Kidney capillary endothelial cell (primary cell): ENCODE measurements at regions not wholly inside any gene's neighbourhood (a gene's known extent, or its start where the extent isn't known, plus 50 kb on each side); places are given as distances from the start of the nearest gene placed in this dataset.

Experiments
- DNase-seq: peaks from one replicate; pipeline ENCODE4 v3.0.0-alpha.2; 2018; ENCODE audit warnings: low spot score

DNA sequence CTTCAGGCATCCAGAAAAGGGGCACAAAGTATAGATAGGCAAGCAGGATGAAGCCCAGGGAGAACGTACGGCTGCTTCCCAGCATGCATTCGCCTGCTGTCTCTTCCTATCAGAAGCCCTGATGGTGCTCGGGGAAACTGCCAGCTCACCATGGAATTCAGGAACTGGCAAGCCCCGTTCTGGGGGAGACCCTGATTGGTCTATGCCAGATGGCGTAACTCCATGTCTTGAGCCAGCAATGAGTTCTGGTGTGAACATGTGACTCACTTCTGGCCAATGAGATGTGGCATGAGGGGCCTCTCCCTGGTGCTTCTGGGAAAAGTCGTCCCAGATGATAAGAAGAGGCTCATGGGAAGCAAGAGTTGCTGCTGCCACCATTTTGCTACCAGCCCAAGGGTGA, 270.8 kb downstream of the BCL11B start:
- DNase-seq: no peak

DNA sequence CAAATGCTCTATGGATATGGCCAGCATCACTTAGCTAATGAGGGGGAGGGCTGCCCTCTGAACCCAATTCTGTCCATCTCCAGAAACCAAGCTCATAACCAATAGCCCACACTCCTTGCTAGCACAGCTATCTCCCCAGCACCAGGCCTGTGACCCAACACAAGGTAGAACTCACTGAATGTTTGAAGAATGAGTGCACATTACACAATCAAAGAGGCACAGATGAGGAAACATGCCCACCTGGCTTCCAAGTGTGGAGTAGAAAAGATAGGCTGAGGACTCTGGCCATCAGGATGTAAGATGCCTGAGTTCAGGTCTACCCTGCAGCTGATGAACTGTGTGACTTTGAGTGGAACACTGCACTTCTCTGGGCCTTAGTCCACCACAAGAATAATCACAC, 268.4 kb downstream of the BCL11B start:
- no peak for DNase-seq

GRCh38 chr14:99004112-99004511, 267.9 kb downstream of the BCL11B start:
- no peak for DNase-seq

GRCh38 chr14:99006276-99006675, 265.7 kb downstream of the BCL11B start:
- DNase-seq: no peak

DNA sequence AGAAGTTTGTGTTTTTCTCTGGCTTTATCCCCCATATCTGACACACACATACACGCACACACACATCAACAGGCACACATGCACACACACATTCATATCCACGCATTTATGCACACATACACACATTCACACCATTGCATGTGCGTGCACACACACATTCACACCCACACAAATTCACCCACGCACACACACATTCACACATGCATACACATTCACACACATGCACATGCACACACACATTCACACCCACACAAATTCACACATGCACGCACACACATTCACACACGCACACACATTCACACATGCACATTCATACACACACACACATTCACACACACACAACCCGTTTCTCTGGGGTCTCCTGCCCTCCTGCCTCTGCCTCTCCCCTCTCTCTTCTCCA, 264.2 kb downstream of the BCL11B start:
- no peak for DNase-seq

DNA sequence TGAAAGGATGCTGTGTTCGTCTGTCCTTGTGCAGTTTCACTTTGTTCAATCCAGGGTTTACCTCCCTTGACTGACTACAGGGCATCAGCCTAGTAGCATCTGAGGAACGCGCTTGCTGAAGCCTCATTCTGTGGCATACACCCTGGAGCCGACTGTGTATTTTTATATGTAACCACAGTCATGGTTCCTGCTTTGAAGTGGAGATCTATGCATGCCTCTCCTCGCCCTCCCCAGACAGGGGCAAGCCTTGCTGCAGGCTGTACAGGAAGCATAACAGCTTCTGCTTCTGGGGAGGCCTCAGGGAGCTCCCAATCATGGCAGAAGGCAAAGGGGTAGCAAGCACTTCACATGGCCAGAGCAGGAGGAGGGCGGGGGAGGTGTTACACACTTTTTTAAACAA, 262.1 kb downstream of the BCL11B start:
- DNase-seq: no peak

DNA sequence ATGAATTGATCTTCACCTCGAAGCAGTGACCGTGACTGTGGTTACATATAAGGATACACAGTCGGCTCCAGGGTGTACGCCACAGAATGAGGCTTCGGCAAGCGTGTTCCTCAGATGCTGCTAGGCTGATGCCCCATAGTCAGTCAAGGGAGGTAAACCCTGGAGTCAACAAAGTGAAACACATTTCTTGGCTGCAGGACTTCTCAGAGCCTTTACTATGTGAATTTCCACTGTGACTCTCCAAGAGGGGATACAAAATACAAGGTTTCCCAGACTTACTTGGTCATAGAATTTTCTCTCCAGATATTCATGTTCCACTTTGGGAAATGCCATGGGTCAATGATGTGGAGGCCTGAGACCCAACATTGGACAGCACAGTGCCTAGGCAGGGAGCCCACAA, 260.6 kb downstream of the BCL11B start:
- DNase-seq: no peak

DNA sequence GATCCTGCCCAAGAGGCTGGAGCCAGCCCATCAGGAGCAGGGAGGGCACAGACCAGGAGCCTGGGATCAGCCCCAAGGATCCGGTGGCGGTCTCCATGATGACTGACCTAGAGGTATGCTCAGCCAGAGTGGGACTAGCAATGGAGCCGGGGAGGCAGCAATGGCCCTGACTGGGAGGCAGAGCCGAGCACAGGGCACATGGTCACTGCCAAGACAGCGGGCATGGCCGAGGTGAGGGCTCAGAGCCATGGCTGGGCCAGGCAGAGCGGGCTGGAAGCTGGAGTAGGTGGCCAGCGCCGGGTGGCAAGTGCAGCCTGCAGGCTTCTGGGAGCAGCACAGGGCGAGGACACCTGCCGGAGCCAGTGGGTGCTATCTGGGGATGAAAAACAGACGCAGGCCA, 259.3 kb downstream of the BCL11B start:
- DNase-seq: no peak

DNA sequence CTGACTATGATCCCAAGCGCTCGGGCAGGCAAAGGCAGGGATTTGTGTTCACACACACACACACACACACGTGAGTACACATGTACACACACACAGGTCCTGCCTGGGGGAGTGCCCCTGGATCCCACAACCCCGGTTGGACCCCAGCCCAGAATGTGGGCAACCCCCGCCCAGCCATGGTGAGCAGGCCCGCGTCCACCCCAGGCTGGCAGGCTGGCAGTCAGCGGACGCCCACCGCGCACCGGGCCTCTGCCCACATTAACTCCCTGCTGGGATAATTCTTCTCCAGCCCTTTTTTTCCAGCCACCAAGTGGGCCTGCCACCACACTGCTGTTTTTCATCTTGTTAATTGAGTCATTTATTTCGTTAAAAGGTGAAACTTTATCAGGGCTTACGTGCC, 256.2 kb downstream of the BCL11B start:
- no peak for DNase-seq

DNA sequence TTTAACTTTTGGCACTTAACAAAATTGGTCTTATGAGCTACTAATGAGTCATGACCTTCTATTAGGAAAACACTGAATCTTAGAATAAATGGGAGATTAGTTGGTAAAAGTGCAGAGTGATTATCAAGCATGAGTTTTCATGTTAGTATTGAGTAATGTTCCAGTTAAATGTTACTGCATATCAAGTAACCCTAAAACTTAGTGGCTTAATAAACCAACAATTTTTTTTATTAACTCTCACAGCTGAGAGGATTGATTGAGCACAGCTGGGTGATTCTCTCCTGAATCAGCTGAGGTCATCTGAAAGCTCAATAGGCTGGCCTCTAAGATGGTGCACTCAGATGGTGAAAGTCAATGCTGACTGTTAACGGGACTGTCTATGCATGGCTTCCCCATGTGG, 248.6 kb downstream of the BCL11B start:
- no peak for DNase-seq

DNA sequence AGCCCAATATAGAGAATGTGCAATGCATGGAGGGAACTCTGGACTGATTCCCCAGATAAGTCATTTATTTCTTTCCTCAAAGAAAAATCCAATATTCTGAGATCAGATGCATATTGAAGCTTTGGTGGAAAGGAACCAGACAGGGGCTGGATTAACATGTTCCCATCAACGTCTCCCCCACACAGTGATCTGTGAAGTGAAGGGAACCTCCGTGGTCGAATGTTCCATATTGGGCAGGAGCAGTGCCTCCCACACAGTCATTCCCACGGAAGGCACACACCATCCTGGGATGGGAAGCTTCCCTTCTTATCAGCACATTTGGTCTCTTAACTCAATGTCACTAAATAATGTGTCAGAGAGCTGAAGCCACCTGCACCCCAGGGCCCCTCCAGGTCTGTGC, 247.1 kb downstream of the BCL11B start:
- DNase-seq: no peak

- DNase-seq: no peak
Observed at GRCh38 chr14:99025418-99025817, 246.6 kb downstream of the BCL11B start.

- DNase-seq: no peak
Observed at GRCh38 chr14:99026471-99026870, 245.5 kb downstream of the BCL11B start.

GRCh38 chr14:99028041-99028440, 244.0 kb downstream of the BCL11B start:
- no peak for DNase-seq

DNA sequence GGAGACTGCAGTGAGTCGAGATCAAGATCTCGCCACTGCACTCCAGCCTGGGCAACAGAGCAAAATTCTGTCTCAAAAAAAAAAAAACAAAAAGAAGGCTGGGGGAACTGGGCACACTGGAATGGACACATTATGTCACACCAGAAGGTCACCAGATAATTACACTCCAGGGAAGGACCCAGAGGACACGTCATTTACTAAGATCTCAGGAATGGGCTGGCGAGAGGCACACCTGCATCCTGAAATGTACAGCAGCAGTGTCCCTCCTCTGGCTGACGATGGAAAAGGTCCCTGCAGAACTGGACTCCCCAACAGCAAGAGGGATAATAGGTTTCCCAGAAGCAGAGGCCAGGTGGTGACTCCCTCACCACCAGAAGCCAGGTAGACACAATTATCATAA, 243.5 kb downstream of the BCL11B start:
- no peak for DNase-seq

- DNase-seq: no peak
Observed at GRCh38 chr14:99029145-99029915, 242.7 kb downstream of the BCL11B start.

DNA sequence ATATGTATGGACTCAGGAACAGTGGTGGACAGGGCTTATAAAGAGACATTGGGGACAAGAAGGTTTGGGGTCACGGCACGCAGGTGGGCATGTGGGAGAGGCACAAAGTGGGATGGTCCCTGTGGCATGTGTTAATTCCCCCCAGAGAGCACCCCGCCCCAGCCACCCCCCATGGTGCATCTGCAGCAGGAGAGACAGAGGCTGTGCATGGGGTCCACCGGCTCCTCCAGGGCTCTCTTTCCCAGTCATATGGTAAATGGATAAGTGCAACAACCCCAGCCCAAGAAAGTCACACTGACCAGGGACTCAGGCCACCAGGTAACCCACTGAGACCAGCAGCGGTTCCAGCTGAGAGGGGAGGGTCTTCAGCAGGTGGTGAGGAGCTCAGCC, 242.1 kb downstream of the BCL11B start:
- no peak for DNase-seq

- no peak for DNase-seq
Observed at GRCh38 chr14:99030454-99030853, 241.5 kb downstream of the BCL11B start.

- no peak for DNase-seq
Observed at GRCh38 chr14:99032759-99033158, 239.2 kb downstream of the BCL11B start.

DNA sequence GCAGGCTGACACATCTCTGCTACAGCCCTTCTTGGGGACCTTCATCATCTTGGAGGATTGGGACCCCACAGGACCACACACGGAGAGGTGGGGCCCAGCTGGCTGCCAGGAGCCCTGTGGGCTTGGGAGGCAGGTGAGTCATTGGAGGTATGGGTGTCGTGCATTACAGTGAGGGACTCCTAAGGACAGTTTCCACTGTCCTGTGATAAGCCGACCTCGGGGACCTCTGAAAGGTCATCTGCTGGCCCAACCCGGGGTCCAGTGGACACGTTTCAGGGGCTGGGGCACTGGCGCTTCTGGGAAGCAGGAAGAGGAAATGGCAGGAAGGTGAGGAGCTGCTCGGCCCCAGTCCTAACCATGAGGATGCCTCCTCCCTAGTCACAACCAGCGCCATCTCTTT, 238.0 kb downstream of the BCL11B start:
- no peak for DNase-seq

DNA sequence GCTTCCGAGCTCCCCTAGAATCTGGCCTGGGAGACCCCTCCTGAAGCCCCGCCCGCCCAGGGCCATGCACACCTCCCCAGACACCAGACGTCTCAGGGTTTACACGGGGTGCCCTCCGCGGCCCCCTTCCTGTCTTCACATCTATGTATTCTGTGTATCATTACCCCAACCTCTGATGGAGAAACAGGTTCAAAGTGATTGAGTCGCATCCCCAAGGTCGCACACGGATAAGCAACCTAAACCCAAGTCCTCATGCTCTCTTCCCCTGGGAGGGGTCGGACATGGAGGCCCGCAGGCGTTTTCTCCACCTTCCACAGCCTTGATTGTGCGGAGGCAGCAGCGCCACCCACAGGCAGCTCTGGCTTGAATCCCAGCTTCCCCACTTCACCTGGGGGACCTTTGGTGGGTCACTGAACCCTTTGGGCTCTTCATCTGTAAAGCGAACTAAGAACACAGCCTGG, 237.3 kb downstream of the BCL11B start:
- no peak for DNase-seq

GRCh38 chr14:99035268-99035667, 236.7 kb downstream of the BCL11B start:
- no peak for DNase-seq

DNA sequence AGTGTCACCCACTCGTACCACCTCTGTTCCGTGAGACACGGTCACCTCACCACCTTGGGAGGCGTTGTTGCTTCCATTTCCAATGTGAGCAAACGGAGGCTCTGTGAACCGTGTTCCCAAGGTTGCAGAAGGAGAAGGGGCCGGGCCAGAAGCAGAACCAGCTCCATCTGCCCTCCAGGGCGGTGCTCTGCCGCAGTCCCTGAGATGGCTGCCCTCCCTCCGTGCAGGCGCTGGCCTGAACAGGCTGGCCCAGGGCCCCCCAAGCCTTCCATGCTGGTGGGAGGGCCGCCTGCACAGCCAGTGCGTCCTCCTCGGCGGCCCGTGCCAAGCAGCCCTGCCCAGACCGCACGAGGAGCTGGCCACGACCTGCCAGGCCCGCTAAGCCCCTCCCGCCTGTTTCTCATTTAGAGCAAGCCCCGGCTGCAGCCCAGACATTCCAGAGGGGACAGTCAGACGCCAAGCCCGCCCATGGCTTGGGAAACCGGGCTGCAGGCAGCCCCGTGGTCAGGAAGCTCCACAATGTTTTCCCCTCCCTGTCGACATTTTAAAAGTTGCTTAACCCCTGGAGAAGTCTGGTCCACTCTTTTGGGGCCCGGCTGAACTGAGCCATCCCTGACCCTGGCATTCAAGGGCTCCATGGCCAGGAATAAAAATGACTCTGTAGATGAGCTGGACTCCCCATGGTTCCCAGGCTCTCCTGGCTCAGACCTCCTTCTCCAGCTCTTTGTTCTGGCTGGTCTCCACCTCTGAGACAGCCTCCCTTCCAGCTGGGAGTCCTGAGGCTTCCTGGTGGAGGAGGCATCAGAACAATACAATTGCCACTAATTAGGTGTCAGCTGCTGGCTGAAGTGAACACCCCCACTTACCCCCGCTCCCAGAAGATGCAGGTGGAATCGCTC, 236.0 kb downstream of the BCL11B start:
- peak; percentile 45 for DNase-seq
